Left lung (tissue), 4 donors: ENCODE measurements at regions not wholly inside any gene's neighbourhood (a gene's known extent, or its start where the extent isn't known, plus 50 kb on each side); places are given as distances from the start of the nearest gene placed in this dataset.

Experiments
- ATAC-seq: fragments of 200-7000 bp; cut with Tn5 transposase; one replicate; pipeline ENCODE4 v1.9.1; 2020; ENCODE audit warnings: moderate library complexity
- DNase-seq, 4 donors: peaks; one replicate each; pipeline ENCODE4 v3.0.0-alpha.2; 2013 to 2020
- H3K27ac ChIP-seq, 2 donors: fragments of 200-600 bp; sonication (generic) in 1 of 2; one replicate each; pipeline versions ENCODE4 v1.5.0 to v1.8.0; 2020 to 2021
- H3K27me3 ChIP-seq, 2 donors: fragments of 200-600 bp; sonication (generic) in 1 of 2; one replicate each; pipeline versions ENCODE4 v1.5.0 to v1.8.0; 2020 to 2021
- H3K36me3 ChIP-seq, 2 donors: fragments of 200-600 bp; sonication (generic) in 1 of 2; one replicate each; pipeline versions ENCODE4 v1.5.0 to v1.8.0; 2020 to 2021
- H3K4me1 ChIP-seq, 2 donors: fragments of 200-600 bp; one replicate each; pipeline ENCODE4 v1.8.0; 2021
- H3K4me3 ChIP-seq, 2 donors: fragments of 200-600 bp; sonication (generic) in 1 of 2; one replicate each; pipeline versions ENCODE4 v1.5.0 to v1.8.0; 2020 to 2021; ENCODE audit warnings: mild to moderate bottlenecking in 1 of 2
- H3K9me3 ChIP-seq, 2 donors: fragments of 200-600 bp; sonication (generic) in 1 of 2; one replicate each; pipeline versions ENCODE4 v1.5.0 to v1.8.0; 2020 to 2021
- CTCF ChIP-seq, 2 donors: fragments of 200-600 bp; sonication (generic) in 1 of 2; IDR thresholded peaks; one replicate each; pipeline versions ENCODE4 v1.5.0 to v1.8.0; 2021; ENCODE audit warnings: antibody characterized with exemption in 2 of 2
- intact Hi-C, 2 donors: fragments of 100-400 bp; cut with DNase I; formaldehyde crosslinking; loops; one replicate each; pipeline versions ENCODE4 v1.11.2 to v1.14.2; 2022
- donor health status: DM: no; HTN: yes; CAD: no.
- donor health status: DM: no; HTN: no; CAD: no.

- H3K27ac ChIP-seq = no peak overlapping the region
- ATAC-seq (no peak), DNase-seq (no peak)
- no peaks in the 10 kb centered on the region for H3K27me3 ChIP-seq
- H3K9me3 ChIP-seq = no peaks in the 10 kb centered on the region
- intact Hi-C loops = no loop called here
- no peak overlapping the region for H3K4me3 ChIP-seq
- no peaks in the 10 kb centered on the region for H3K36me3 ChIP-seq
- no peaks in the 10 kb centered on the region for H3K4me1 ChIP-seq
- no peak for TF ChIP-seq CTCF (IDR thresholded peaks at IDR 0.05)
These were observed 301.7 kb upstream of the DIPK2B start for GRCh38 chrX:45502396-45502795.

- ATAC-seq = peak; percentile 69
- Histone ChIP-seq H3K9me3 (peaks cover 0 to 13% of the 10 kb centered on the region in 2 donors), H3K4me3 (no peak overlapping the region), H3K27me3 (no peaks in the 10 kb centered on the region), H3K27ac (no peak overlapping the region), H3K36me3 (no peaks in the 10 kb centered on the region), H3K4me1 (no peaks in the 10 kb centered on the region)
- DNase-seq = no peak
- intact Hi-C loops = no loop called here
- no peak for TF ChIP-seq CTCF (IDR thresholded peaks at IDR 0.05)
These were observed 296.6 kb upstream of the DIPK2B start for GRCh38 chrX:45497290-45497689.

GRCh38 chrX:45485719-45486118, 285.0 kb upstream of the DIPK2B start:
- Histone ChIP-seq H3K36me3 (no peaks in the 10 kb centered on the region), H3K4me1 (no peaks in the 10 kb centered on the region), H3K9me3 (no peaks in the 10 kb centered on the region), H3K27me3 (no peaks in the 10 kb centered on the region), H3K27ac (no peak overlapping the region), H3K4me3 (no peak overlapping the region)
- DNase-seq (no peak), ATAC-seq (no peak)
- no peak for TF ChIP-seq CTCF (IDR thresholded peaks at IDR 0.05)
- intact Hi-C loops = no loop called here

GRCh38 chrX:45479835-45480422, 279.3 kb upstream of the DIPK2B start:
- H3K4me3 ChIP-seq = no peak overlapping the region
- TF ChIP-seq CTCF (IDR thresholded peaks at IDR 0.05) = no peak
- peak; percentile 80 for ATAC-seq

DNA sequence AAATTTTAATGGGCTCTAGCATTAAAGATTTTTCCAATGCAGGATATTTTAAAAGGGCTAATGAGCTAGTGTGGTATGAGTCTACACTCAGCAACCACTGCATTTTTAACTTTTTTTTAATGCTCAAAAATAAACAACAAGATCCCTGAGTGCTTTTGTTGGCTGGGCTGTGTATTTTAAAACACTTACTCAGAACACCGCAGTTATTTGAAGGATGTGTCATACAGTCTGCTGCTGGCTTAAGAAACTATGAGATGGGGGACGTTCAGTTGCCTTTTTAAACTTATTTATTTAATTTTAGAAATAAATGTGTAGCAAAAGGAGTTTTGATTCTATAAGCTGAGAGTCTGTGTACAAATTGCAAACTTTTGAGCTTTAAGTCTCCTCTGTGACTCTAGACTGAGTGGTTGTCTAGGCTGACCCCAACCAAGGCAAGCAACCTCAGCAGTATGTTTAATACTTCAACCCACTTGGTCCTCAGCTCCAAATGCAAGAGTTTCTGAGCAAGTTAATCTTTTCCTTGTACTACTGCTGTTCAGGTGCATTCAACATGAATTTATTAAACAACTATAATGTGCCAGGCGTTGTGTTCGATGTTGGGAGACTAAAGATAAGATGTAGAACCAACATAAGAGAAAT, 278.6 kb upstream of the DIPK2B start:
- no peaks in the 10 kb centered on the region for H3K36me3 ChIP-seq
- intact Hi-C loops = no loop called here
- H3K4me3 ChIP-seq = no peak overlapping the region
- DNase-seq = peak in 1 of 4 donors; percentile 1
- TF ChIP-seq CTCF (IDR thresholded peaks at IDR 0.05) = no peak
- H3K4me1 ChIP-seq = no peaks in the 10 kb centered on the region
- H3K27me3 ChIP-seq = no peaks in the 10 kb centered on the region
- peak; percentile 85 for ATAC-seq
- H3K9me3 ChIP-seq = no peaks in the 10 kb centered on the region
- H3K27ac ChIP-seq = peak overlapping the region; percentile 28 to 53

More at GRCh38 chrX:45479835-45480422, 279.3 kb upstream of the DIPK2B start:
- DNase-seq = no peak
- intact Hi-C loops = no loop called here
- Histone ChIP-seq H3K36me3 (no peaks in the 10 kb centered on the region), H3K27me3 (no peaks in the 10 kb centered on the region), H3K27ac (peak overlapping the region; percentile 28 to 53), H3K4me1 (no peaks in the 10 kb centered on the region), H3K9me3 (no peaks in the 10 kb centered on the region)
